ENCODE measurements at regions not wholly inside any gene's neighbourhood (a gene's known extent, or its start where the extent isn't known, plus 50 kb on each side); places are given as distances from the start of the nearest gene placed in this dataset.

DNA sequence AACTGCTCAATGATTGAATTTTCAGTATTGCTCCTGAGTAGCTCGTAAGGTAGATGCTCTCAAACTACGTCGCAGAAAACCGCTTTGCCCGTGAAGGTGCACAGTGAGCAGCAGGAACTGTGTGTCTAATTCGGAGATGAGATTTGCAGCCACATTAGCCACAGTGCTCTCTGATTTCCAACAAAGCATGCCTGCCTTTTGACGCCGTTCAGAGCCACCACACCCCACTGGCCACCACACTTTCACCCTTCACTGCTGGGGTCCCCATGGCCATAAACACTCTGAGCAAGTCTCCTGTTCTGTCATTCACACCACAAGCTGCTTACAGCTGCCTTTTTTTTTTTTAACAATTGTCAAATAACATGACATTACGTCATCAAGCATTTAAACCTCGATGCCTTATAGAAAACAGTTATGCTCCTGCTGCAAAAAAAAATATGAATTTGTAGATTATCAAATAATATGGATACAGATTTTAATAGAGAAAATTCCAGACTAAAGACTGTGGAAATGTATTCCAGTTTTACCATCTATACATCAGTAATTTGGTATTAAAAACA is 578.8 kb upstream of the PFKP start:
- TF ChIP-seq ZNF366 (tag by site-specific recombination; conservative IDR thresholded peaks at IDR 0.05) (no peak), ZNF202 (tag by site-specific recombination; IDR thresholded peaks at IDR 0.05; ENCODE audit: borderline replicate concordance) (no peak), SETDB1 (IDR thresholded peaks at IDR 0.05; ENCODE audit: insufficient read length, low read length) (no peak)
- TF ChIP-seq, protein P1, sequence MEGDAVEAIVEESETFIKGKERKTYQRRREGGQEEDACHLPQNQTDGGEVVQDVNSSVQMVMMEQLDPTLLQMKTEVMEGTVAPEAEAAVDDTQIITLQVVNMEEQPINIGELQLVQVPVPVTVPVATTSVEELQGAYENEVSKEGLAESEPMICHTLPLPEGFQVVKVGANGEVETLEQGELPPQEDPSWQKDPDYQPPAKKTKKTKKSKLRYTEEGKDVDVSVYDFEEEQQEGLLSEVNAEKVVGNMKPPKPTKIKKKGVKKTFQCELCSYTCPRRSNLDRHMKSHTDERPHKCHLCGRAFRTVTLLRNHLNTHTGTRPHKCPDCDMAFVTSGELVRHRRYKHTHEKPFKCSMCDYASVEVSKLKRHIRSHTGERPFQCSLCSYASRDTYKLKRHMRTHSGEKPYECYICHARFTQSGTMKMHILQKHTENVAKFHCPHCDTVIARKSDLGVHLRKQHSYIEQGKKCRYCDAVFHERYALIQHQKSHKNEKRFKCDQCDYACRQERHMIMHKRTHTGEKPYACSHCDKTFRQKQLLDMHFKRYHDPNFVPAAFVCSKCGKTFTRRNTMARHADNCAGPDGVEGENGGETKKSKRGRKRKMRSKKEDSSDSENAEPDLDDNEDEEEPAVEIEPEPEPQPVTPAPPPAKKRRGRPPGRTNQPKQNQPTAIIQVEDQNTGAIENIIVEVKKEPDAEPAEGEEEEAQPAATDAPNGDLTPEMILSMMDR (tag by site-specific recombination; IDR thresholded peaks at IDR 0.05): no peak
